Stimulated activated CD4-positive, alpha-beta T cell treated with anti-CD3 and anti-CD28 coated beads, Interleukin-15, amount 100 ng/mL, for 1 hour (primary cell): ENCODE measurements at regions not wholly inside any gene's neighbourhood (a gene's known extent, or its start where the extent isn't known, plus 50 kb on each side); places are given as distances from the start of the nearest gene placed in this dataset.
"Not testable (repeated sequence)": the region's sequence is repeated elsewhere in the genome, so short reads cannot be mapped to it uniquely, and the experiment has no call there.

ENCODE experiments used
- DNase-seq, 2 donors: peaks; one replicate each; pipeline ENCODE4 v3.0.0-alpha.2; 2020; ENCODE audit warnings: low read depth in 1 of 2, low spot score in 1 of 2

- no peak for DNase-seq
Observed at GRCh38 chr5:58204966-58205365, 254.9 kb downstream of the PLK2 start.

- DNase-seq, result no peak
Observed at GRCh38 chr5:58202941-58203444, 256.9 kb downstream of the PLK2 start.

GRCh38 chr5:58201922-58202648, 257.8 kb downstream of the PLK2 start:
- DNase-seq, result no peak

GRCh38 chr5:58200451-58200850, 259.4 kb downstream of the PLK2 start:
- DNase-seq, result no peak

- no peak for DNase-seq
Observed at GRCh38 chr5:58199087-58199486, 260.8 kb downstream of the PLK2 start.

GRCh38 chr5:58198330-58198729, 261.6 kb downstream of the PLK2 start:
- DNase-seq, result no peak

- no peak for DNase-seq
Observed at GRCh38 chr5:58197875-58198274, 262.0 kb downstream of the PLK2 start.

- DNase-seq, result no peak
Observed at GRCh38 chr5:58191443-58191842, 268.4 kb downstream of the PLK2 start.

- no peak for DNase-seq
Observed at GRCh38 chr5:58188262-58188651, 271.6 kb downstream of the PLK2 start.

- DNase-seq, result no peak
Observed at GRCh38 chr5:58187432-58188261, 272.2 kb downstream of the PLK2 start.

GRCh38 chr5:58185801-58186200, 274.1 kb downstream of the PLK2 start:
- no peak for DNase-seq

GRCh38 chr5:58185397-58185796, 274.5 kb downstream of the PLK2 start:
- no peak for DNase-seq

- DNase-seq, result no peak
Observed at GRCh38 chr5:58184910-58185309, 275.0 kb downstream of the PLK2 start.

GRCh38 chr5:58183786-58184085, 276.1 kb downstream of the PLK2 start:
- no peak for DNase-seq

- no peak for DNase-seq
Observed at GRCh38 chr5:58183078-58183785, 276.7 kb downstream of the PLK2 start.

GRCh38 chr5:58182287-58182841, 277.5 kb downstream of the PLK2 start:
- DNase-seq, result no peak

- DNase-seq, result no peak
Observed at GRCh38 chr5:58181578-58182286, 278.2 kb downstream of the PLK2 start.

- no peak for DNase-seq
Observed at GRCh38 chr5:58172946-58173345, 286.9 kb downstream of the PLK2 start.

GRCh38 chr5:58165152-58165551, 294.7 kb downstream of the PLK2 start:
- no peak for DNase-seq

GRCh38 chr5:58161889-58162288, 298.0 kb downstream of the PLK2 start:
- DNase-seq, result not testable (repeated sequence)
